ENCODE measurements at regions not wholly inside any gene's neighbourhood (a gene's known extent, or its start where the extent isn't known, plus 50 kb on each side); places are given as distances from the start of the nearest gene placed in this dataset.

DNA sequence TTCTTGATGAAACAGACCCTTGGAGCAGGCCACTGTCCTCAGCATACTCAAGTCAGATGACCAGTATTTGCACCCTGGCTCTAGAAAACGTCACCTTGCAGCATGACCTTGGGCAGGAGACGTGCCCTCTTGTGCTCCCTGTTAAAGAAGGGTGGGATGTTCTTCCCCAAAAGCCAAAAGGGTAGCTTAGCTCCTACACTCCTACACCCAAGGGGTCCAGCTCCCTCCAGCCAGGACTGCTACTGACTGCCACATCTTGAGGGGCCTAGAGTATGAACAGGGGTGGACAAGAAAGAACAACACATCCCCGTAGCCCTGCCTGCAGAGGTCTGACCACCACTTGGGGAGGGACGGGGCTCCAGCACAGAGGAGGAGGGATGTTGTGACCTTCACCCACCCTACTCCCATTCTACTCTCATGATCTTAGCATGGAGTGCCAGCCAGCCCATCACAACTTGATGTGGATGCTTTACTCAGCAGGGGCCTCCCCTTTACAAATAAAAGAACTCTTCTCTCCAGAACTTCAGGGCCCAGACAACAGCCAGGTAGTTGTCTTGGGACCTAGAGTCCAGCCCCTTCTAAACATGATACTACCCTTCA, 165.3 kb upstream of the ZMIZ1 start:
- TF ChIP-seq, protein P1, sequence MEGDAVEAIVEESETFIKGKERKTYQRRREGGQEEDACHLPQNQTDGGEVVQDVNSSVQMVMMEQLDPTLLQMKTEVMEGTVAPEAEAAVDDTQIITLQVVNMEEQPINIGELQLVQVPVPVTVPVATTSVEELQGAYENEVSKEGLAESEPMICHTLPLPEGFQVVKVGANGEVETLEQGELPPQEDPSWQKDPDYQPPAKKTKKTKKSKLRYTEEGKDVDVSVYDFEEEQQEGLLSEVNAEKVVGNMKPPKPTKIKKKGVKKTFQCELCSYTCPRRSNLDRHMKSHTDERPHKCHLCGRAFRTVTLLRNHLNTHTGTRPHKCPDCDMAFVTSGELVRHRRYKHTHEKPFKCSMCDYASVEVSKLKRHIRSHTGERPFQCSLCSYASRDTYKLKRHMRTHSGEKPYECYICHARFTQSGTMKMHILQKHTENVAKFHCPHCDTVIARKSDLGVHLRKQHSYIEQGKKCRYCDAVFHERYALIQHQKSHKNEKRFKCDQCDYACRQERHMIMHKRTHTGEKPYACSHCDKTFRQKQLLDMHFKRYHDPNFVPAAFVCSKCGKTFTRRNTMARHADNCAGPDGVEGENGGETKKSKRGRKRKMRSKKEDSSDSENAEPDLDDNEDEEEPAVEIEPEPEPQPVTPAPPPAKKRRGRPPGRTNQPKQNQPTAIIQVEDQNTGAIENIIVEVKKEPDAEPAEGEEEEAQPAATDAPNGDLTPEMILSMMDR (IDR thresholded peaks at IDR 0.05) = no peak
- TF ChIP-seq EZH2 (IDR thresholded peaks at IDR 0.05; ENCODE audit: borderline replicate concordance, insufficient read depth, low read depth, low read length, poor library complexity, severe bottlenecking) = no peak
